Cardiac septum (tissue), 1 donor: ENCODE measurements at regions not wholly inside any gene's neighbourhood (a gene's known extent, or its start where the extent isn't known, plus 50 kb on each side); places are given as distances from the start of the nearest gene placed in this dataset.

Experiments
- DNase-seq: peaks from one replicate; pipeline ENCODE4 v3.0.0-alpha.2; 2020; ENCODE audit warnings: low spot score
- intact Hi-C: fragments of 100-400 bp; cut with DNase I; formaldehyde crosslinking; loops from one replicate; pipeline ENCODE4 v1.14.0; 2022
- donor health status: DM: no; HTN: no; CAD: no.

DNA sequence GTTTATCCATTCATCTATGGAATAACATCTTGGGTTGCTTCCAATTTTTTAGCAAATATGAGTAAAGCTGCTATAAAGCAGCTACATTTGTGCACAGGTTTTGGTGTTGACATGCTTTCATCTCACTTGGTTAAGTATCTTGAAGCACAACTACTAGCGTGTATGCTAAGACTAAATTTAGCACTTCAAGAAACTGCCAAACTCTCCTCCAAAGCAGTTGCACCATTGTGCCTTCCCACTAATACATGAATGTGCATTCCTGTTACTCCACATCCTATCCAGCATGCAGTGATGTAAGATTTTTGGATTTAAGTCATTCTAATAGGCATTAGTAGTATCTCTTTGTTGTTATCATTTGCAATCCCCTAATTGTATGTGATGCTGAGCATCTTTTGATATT, 230.7 kb downstream of the KCNA4 start:
- no peak for DNase-seq
- intact Hi-C loops = loop anchor here (10.0 kb wide), 1 partner anchor 331 kb away; no protein-coding TSS in a partner anchor

DNA sequence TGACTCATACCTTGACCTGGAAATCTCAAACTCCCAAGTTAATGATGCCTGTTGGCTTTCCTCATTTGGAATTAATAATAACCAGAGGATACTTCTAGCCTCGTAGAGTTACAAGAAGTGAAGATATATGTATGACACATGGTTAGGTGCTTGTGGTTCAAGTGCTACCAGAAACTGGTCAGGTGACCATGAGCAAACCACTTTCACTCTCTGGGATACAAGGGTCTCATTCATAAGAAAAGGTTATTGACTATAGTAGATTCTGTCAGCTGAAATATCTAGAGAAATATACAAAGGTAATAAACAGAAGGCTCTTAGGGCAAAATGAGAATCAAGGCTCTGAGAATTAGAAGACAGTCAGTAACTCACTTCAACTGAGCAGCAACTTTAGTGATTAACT, 233.3 kb downstream of the KCNA4 start:
- no peak for DNase-seq
- intact Hi-C loops = loop anchor here (10.0 kb wide), 1 partner anchor 329 kb away; no protein-coding TSS in a partner anchor

DNA sequence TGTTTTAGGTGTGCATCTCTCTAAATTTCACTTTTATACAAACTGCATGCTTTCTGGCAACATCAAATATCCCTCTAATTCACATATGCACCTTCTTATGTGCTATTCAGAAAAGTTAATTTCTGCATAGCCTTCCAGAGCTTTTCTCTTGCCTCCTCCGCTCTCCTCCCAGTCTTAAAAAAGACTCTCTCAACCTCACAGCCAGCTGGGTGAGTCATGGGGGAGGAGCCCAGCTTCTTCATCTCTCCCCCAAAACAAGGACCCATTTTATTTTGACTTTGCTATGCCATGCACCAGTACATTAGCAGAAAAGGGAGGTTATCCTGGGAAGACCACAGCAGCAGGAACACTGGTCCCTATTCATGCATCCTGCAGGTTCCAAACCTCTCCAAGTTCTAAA, 234.4 kb downstream of the KCNA4 start:
- no peak for DNase-seq
- intact Hi-C loops = loop anchor here (10.0 kb wide), 1 partner anchor 328 kb away; no protein-coding TSS in a partner anchor

DNA sequence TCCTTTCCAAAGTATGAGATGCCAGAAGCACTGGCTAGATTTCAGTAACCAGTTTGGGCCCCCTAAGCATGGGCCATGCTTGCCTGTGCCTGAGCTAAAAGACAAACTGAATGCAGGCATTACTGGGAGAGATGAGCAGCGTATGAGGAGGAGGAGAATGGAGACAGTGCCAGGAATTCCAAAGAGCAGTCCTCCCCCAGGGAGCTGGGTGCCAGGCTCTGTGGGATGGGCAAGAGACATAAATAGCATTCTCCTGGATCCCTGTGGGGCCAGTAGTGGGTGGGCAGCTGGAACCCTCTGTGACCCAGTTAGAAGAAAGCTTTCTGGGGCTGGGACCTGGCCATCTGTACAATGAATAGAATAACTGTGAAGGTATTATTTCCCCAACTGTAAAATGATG, 235.6 kb downstream of the KCNA4 start:
- DNase-seq = no peak
- intact Hi-C loops = loop anchor here (10.0 kb wide), 1 partner anchor 326 kb away; no protein-coding TSS in a partner anchor

DNA sequence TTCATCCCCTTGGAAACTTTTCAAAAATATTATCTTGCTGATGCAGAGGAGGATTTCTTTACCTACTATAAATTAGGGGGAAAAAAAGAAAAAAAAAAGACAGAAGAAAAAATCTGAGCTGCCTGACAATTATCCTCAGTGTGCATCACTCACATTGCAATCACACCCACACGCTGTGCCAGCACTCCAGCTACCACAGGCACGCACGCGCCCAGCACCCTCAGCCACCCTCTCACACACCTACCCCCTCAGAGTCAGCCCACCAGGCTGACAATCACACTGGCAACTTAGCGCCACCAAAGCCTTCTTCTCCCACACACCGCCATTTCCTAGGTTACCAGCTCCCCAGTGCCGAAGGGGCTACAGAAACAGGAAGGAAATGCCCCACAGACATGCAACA, 236.1 kb downstream of the KCNA4 start:
- no peak for DNase-seq
- intact Hi-C loops = loop anchor here (10.0 kb wide), 1 partner anchor 326 kb away; no protein-coding TSS in a partner anchor

DNA sequence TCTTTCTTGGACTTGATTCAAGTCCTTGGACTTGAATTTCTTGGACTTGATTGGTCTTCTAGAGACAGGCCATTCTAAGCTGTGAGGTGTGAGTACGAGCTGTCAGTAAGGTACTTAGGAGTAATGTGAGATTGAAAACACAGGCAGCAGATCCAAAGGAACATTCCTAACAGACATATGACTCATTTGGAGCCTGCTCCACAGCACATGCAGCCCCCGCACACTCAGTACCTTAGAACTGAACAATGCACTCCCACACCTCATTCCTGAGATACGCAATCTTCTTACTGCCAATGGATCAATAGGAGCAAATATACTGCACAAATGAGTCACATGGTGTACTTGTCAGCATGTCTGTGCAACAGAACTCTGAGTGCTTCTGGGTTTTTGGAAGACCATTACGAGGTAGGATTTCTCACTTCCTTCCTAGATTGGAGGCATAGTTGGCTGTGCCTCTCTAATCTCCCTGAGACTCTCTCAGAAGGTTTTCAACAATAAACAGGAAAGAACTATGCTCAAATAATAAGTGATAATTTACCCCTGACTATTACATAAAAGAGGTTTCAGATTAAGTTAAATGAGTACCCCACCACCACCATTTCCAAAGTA, 243.1 kb downstream of the KCNA4 start:
- intact Hi-C loops = loop anchor here (10.0 kb wide), 2 partner anchors 239 to 241 kb away; partner anchors contain the start of gene KCNA4
- DNase-seq = no peak

DNA sequence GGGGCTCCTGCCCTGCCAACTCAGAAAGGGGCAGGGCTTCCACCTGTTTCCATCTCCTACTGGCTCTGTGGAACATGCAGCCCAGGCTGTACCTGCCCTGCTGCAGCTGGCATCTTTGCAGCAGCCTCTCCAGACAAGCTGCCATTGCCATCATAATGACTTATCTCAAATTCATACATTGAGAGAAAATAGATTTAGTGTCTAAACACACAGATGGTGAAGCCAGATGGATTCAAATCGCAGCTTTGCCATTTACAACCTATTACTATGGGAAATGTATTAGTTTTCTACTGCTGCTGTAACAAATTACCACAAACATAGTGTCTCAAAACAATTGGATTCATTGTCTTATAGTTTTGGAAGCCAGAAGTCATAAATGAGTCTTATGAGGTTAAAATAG, 260.0 kb downstream of the KCNA4 start:
- intact Hi-C loops = no loop called here

DNA sequence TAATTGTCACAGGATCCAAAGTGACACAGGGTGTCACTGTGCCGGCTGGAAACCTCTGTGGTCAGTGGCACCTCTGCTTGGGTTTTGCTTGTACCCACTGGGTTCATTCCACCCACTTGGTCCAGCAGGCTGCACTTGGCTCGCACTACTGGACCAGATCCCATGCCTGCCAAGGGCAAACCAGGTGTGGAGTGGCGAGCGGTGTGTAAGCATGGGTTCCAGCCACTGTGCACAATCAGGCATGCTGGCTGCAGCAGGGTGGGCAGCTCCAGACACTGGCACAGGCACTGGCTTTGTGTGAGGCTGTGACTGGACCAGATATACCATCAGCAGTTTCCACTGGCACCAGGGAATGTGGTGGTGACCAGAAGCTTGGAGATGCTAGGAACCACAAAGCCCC, 261.4 kb downstream of the KCNA4 start:
- no peak for DNase-seq
- intact Hi-C loops = no loop called here

More for the DNA sequence above, 260.0 kb downstream of the KCNA4 start:
- no peak for DNase-seq

DNA sequence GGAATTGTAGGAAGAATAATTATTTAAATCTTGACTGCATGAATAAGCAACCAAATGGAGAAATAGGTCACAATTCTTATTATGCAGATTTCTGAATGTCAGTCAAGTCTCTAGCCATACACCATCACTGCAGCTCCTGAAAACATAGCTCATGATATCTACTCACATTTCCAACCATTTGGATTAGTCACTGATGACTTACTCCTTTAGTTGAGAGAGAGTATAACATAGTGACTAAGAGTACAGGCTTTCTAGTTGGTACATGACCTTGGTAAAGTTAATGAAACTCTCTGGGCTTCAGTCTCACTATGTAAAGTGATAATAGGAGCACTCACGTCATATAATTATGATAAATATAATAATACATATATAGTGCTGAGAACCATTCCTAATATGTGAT, 265.2 kb downstream of the KCNA4 start:
- DNase-seq = no peak
- intact Hi-C loops = no loop called here

DNA sequence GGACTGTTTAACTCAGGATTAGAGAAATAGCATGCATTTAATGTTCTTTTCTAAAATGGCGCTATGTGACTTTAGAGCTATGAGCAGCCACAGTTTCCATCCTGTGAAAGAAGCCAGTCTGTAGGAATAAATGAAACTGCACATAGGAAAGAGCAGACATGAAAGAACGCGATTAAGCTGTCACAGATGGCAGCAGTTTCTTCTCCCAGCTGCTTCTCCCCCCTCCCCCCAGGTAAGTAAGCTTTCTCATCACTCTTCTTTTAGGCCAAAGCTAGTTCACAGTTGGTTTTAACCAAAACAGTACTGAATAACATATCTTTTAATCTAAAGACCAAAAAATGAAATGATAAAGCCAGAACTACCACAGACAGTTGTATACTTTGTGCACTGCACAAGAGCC, 266.4 kb downstream of the KCNA4 start:
- intact Hi-C loops = no loop called here
- no peak for DNase-seq

DNA sequence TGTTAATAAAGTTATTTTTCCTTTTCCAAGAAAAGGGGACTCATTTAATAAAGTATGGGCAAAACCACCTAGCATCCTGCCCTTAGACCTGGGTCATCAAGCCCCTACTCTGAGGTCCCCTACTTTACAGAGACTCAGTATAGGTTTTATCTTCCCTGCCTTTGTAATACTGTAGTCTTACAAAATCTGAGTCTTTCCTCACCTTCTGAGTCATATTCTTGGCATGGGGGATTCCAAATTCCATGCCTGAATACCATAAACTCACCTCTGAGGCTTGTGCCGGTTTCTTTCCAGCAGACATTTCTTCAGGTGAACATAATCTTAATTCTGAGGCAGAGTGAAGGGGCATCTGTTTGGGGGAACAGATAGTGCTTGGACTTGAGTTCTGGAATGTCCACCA, 282.5 kb downstream of the KCNA4 start:
- no peak for DNase-seq
- intact Hi-C loops = no loop called here

DNA sequence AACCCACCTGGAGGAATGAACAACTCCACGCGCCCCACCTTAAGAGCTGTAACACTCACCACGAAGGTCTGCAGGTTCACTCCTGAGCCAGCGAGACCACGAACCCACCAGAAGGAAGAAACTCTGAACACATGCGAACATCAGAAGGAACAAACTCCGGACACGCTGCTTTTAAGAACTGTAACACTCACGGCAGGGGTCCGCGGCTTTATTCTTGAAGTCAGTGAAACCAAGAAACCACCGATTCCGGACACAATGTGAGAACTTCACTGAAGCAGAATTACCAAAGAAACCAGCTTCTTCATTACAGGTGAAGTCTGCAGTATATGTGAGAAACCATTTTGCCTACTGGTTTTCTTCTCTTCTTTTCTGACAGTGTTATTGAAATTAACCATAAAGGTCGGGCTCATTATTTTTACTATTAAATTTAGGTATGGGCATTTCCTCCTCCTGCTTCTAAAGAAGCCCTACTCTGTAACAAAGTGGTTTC, 303.0 kb downstream of the KCNA4 start:
- intact Hi-C loops = no loop called here
- no peak for DNase-seq

DNA sequence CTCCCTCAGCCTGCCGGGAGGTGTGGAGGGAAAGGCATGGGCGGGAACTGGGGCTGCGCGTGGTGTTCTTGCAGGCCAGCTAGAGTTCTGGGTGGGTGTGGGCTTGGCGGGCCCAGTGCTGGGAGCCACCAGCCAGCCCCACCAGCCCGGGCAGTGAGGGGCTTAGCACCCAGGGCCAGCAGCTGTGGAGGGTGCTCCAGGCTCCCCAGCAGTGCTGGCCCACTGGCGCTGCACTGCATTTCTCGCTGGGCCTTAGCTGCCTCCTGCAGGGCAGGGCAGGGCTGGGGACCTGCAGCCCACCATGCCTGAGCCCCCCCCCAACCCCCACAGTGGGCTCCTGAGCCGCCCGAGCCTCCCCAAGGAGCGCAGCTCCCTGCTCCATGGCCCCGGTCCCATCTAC, 304.2 kb downstream of the KCNA4 start:
- intact Hi-C loops = no loop called here
- no peak for DNase-seq

DNA sequence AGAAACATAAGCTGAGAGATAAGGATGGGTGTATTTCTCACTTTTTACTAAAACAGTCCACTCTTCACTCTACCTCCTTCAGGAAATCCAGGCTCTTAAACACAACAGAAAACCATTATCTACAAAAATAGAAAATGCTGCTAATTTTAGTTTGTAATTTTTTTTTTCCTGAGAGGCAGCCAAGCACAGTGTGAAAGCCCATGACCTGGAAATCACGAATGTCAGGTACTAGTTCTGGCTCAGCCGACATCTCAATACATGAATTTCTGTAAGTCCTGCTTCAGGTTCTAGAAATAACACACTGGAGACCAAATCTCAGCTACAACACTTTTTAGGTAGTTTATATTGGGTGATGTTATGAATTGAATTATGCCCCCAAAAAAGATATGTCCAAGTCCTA, 308.9 kb downstream of the KCNA4 start:
- no peak for DNase-seq
- intact Hi-C loops = no loop called here

DNA sequence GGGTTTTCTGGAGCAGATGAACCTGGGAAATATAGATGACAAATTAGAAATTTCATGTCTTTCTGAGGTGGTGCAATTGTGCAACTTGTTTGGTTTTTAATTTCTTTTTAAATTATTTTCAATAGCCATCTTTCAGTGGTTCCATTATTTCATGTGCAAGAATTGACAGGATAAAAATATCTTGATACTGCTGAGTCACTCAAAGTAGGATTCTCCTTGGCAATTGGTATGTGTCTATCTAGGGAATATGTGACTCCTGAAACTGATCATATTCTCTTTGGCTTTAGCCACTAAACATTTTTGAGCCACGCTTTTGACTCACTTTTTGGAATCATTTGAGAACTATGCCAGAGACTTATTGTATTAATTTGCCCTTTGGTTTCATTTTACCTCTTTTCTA, 331.5 kb downstream of the KCNA4 start:
- intact Hi-C loops = no loop called here
- DNase-seq = no peak

DNA sequence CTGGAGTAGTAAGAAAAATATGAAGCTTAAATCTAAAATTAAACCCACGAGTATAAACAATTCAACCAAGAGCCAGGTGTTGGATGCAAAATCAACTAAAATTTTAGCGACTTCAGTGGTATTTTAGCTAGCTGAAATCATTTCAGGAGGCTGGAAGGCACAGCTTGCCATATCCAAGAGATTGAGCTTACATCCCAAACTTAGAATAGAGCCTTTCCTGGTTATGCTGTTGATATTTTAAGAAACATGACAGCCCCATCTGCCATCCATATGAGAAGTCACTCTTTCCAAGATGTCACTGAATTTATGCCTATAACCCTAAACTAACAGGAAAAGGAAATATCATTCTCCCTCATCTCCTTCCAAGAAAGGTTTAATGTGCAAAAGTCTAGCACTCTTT, 334.0 kb downstream of the KCNA4 start:
- intact Hi-C loops = no loop called here
- DNase-seq = no peak

DNA sequence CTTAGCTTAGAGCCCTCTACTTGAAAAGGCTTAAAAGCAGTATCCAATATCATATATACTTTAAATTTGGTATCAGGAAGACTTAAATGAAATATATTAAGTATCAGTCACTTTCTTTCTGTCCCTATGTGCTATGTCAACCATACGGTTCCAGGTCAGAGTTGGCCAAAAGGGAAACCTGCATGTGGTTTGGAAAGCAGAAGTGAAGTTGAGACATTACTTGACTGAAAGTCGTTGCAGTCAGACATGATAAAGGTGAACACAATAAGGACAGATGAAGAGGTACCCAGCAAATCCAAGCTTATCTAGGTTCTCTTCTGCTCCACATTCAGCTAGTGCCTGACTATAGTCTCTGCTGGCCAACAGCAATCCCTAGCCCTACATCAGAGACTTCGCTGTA, 336.8 kb downstream of the KCNA4 start:
- intact Hi-C loops = no loop called here
- no peak for DNase-seq

DNA sequence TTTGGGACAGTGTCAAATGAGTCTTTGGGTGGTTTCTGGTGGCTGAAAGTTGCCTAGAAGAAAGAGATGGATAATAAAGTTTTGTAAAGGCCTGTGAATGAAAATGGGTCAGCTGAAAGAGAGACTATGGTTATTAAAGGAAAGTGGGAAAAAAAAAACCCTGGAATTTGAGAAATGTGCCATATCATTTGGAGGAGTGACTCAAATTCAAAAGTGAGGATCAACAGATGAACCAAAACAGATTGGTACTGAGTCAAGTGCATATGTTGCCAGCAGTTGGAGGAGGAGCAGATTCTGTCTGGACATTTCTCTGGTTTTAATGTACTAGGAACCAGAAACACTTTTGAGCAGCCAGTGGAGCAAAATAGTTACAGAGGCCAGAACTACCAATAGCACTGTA, 339.8 kb downstream of the KCNA4 start:
- intact Hi-C loops = no loop called here

DNA sequence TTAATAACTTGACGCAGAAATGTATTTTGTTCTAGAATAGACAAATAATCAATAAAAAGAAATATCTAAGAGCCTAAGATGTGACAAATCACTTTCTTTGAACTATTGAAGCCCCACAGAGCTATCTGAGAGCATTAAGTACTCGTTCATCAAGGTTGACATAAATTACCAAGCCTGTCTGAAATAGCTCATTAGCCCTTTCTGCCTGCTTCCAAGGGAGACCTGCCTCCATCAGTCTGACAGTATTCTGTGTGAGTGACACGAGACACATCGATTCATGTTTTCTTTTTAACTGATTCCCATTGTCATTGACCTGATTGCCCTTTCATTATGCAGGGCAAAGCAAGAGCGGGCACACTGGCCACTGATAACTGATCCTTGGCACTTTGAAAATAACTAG, 347.5 kb downstream of the KCNA4 start:
- no peak for DNase-seq
- intact Hi-C loops = no loop called here

More for the DNA sequence above, 339.8 kb downstream of the KCNA4 start:
- no peak for DNase-seq

DNA sequence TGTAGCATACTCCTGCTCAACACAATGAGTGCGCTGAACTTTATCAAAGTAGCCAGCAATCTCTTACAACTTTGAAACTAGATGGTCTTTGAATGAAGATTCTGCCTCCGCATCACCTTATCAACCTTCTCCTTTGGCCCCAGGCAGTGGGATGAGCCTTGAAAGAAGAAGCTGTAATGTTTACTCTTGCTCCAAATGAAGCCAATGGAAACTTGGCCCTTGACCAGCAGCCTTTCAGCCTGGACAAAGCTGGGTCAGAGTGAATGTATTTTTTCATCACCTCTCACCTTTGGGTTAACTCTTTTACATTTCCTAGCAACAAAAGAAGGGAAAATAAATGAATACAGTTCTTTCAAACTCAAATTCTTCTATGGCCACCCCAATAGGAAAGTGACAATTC, 359.1 kb downstream of the KCNA4 start:
- DNase-seq = no peak
- intact Hi-C loops = no loop called here

DNA sequence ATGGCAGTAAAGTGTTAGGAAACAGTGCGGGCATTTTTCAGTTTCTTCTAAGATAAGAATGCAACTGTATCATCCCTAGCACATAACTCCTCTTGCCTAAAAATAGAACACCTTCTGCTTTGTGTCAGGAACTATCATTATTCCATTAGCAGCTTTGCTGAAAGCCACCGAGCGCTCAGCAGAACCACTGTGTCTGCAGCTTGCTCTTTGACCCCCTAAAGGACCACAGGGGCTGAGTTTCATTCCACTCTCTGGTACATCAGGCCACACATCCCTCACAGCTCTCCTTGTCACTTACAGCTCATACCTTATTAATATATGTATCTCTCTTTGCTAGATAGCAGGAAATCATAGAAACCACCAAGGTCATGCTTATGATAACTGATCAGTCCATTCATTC, 360.2 kb downstream of the KCNA4 start:
- DNase-seq = no peak

DNA sequence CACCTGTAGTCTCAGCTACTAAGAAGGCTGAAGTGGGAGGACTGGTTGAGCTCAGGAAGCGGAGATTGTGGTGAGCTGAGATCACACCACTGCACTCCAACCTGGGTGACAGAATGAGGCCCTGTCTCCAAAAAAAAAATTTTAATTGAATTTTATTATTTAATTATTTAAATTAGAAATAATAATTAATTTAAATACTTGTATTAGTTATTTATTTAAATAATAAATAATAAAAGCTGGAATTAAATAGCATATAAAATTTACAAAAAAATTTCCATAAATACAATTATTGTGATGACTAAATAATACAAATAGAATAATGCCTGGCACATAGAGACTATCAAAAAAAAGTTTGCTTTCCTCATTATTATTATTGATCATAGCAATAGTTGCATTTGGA, 371.5 kb downstream of the KCNA4 start:
- intact Hi-C loops = no loop called here
- DNase-seq = no peak

More for the DNA sequence above, 360.2 kb downstream of the KCNA4 start:
- intact Hi-C loops = no loop called here
